Cerebellar cortex (tissue), 1 donor: ENCODE measurements at regions not wholly inside any gene's neighbourhood (a gene's known extent, or its start where the extent isn't known, plus 50 kb on each side); places are given as distances from the start of the nearest gene placed in this dataset.

ENCODE experiments used
- DNase-seq: peaks from one replicate; pipeline ENCODE4 v3.0.0-alpha.2; 2015; ENCODE audit warnings: low spot score

GRCh38 chr2:155157065-155157464 lies 458.6 kb downstream of the KCNJ3 start:
- no peak for DNase-seq

GRCh38 chr2:155151945-155152344 lies 453.4 kb downstream of the KCNJ3 start:
- no peak for DNase-seq

DNA sequence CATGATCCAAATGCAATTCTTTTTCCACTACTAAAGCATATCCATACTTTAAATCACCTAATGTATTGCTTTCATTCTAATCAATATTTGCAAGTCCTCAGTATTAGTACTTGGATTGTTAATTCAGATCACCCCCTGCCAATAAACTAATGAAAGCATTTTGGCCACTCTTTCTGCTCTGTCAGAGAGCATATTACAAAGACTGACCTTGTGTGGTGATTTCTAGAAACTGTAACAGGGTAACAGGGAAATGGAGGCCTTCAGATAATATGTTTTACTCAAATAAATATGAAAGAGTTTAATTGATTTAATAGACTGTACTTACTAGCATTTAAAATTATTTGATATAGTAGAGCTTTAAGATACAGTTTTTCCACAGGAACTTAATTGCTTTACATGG lies 453.0 kb downstream of the KCNJ3 start:
- DNase-seq, result no peak

GRCh38 chr2:155145758-155146229 lies 447.3 kb downstream of the KCNJ3 start:
- DNase-seq, result peak; percentile 79

DNA sequence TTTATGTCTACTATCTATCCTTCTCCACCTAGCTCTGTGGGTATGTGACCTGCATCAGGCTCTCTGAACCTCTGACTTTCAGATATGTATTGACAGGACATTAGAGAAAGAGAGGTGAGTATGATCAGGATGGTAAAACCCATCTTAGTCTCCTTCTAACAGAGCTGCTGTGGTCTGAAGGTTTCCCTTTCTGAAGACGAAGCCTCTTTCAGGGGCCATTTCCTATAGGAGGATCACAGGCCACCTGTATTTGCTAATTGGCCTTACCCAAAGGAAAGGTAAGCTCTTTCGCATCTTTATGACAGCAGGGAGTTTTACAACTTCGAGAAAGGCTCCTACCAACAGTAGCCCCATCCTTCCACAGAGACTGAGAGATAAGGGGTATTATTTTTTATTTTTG lies 442.9 kb downstream of the KCNJ3 start:
- no peak for DNase-seq

- no peak for DNase-seq
These were observed 427.2 kb downstream of the KCNJ3 start for GRCh38 chr2:155125585-155126230.

GRCh38 chr2:155115846-155116245 lies 417.4 kb downstream of the KCNJ3 start:
- no peak for DNase-seq

- no peak for DNase-seq
These were observed 412.6 kb downstream of the KCNJ3 start for GRCh38 chr2:155111070-155111469.

DNA sequence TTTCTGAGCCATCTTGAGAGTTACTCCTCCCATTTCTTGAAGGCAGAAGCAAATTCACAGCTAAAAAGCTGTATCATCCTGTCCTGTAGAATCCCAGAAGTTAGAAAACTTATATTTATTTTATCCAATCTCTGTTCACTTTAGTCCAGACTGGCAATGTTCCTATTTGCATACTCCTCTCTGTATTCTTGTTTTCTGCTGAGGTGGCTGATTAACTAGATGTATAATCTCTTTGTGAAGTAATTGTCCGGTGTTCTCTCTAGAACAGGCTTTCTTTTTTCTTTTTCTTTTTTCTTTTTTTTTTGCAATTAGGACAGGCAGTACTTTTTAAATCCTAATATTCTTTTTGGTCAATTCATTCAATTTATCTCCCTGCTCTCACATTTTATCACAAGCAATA lies 411.0 kb downstream of the KCNJ3 start:
- DNase-seq, result no peak

DNA sequence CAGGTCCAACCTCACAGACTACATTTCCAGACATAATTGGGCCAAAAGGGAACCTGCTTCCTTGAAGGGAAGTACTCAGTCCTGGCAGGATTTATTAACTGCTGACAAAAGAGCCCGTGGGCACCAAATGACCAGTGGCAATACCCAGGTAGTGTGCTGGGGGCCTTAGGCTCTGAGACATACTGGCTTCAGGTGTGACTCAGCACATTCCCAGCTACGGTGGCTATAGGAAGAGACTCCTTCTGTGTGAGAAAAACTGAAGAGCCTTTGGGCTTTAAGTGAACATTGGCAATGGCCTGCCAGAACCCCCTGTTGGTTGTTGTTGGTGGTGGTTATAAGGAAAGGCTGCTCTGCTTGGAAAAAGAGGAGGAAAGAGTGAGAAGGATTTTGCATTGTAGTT lies 401.8 kb downstream of the KCNJ3 start:
- no peak for DNase-seq

- no peak for DNase-seq
These were observed 401.3 kb downstream of the KCNJ3 start for GRCh38 chr2:155099784-155100183.

GRCh38 chr2:155095613-155096012 lies 397.1 kb downstream of the KCNJ3 start:
- DNase-seq, result no peak

DNA sequence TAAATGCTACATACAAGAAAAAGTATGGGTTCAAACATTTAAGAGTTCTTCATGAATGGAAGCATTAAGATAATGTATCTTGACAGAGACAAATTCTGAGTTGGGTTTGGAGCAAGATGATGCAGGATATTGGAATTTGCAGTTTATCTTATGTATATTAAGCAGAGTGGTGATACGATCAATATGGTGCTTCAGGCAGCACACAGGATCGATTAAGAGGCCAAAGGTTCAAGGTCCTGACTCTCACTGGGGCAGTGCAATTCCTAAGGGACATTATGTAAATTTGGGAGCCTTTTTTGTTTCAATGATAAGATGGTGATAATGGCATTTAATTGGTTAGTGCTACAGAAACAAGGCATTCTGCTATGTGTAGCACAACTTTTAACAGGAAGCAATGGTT lies 381.9 kb downstream of the KCNJ3 start:
- no peak for DNase-seq

- DNase-seq, result peak; percentile 25
These were observed 372.0 kb downstream of the KCNJ3 start for GRCh38 chr2:155070489-155070888.

DNA sequence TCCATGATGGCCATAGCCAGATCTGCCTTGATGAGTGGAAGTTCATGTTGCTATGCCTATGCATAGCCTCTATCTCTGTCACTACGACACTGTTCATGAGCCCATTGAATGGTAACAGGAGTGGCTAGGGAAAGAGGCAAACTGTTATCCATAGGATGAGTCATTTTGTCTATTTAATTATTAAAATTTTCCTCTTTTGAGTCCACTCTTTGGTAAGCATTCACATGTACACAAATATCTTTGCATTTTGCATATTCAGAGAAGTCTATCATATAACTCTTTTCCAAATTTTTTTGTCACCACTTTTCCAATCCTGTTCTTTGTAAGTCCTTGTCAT lies 364.4 kb downstream of the KCNJ3 start:
- no peak for DNase-seq

DNA sequence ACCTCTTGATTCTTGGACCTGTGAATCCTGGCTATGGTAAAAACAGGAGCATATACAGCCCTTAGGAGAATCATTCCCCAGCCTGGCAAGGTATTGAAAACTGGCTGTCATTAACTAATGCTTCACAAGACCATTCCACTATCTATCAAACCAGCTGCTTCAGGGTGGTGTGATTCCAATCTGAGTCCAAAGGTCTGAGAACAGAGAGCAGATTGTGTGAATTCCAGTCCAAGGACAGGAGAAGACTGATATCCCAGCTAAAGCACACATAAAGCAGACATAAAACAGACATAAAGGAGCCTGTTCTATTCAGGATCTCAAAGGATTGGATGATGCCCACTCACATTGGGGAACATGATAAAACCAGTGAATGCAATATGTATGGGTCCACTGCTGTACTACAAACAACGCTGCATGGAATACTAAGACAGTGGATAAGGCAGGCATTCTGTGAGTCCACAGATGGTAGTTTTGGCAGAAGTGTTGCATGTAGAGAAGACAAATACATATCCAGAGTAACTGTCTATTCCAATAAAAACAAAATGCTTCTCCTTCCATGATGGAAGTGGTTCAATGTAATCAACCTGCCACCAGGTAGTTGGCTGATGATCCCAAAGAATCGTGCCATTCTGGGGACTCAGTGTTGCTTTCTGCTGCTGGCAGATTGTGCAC lies 363.9 kb downstream of the KCNJ3 start:
- peak; percentile 93 for DNase-seq

DNA sequence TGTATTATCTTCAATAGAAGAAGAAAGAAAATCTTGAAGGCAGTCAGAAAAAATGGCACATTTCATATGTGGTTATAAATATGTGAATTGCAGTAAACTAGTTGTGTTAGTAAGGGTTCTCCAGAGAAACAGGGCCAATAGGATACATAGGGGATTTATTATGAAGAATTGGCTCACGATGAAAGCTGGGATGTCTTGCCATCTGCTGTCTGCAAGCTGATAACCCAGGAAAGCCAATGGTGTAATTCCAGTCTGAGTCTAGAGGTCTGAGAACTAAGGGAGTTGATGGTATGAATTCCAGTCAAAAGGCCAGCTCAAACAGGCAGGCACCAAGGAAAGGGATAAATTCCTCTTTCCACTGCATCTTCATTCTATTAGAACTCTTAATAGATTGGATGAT lies 362.4 kb downstream of the KCNJ3 start:
- DNase-seq, result peak; percentile 94

- DNase-seq, result no peak
These were observed 356.2 kb downstream of the KCNJ3 start for GRCh38 chr2:155054712-155055111.

- no peak for DNase-seq
These were observed 344.6 kb downstream of the KCNJ3 start for GRCh38 chr2:155043097-155043496.

DNA sequence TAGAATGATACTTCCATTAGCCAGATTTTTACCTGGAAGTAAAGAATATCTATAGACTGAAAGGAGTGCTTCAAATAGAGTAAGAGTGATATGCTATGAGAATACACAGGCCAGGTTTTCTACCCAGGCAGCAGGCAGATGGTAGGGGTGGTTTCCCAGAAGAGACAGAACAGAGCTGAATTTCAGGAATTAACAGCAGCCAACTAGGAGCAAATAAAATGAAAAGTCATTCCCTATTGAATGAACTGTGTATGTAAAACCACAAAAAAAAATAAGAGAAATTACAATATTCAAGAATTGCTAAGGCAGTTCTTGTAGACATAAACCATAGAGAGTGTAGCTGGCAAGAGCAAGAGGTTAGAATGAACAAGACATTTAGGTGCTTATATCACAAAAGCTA lies 336.8 kb downstream of the KCNJ3 start:
- DNase-seq, result peak; percentile 69

DNA sequence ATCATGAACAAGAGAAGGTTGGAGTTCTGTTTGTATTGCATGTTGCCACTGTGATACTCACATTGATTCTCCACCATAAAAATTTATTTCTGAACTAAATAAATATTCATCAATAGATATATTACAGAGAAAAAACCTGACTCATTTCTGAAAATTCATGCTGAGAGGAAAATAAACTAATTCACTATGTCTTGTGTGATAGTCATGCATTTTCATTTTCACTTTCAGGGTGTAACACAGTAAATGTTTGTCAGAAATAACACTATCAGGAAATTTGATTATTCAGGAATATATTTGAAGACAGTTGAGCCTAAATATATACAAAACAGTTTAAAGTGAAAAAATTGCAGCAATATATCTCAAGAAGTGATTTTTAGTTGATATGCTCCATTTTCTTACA lies 335.2 kb downstream of the KCNJ3 start:
- no peak for DNase-seq

DNA sequence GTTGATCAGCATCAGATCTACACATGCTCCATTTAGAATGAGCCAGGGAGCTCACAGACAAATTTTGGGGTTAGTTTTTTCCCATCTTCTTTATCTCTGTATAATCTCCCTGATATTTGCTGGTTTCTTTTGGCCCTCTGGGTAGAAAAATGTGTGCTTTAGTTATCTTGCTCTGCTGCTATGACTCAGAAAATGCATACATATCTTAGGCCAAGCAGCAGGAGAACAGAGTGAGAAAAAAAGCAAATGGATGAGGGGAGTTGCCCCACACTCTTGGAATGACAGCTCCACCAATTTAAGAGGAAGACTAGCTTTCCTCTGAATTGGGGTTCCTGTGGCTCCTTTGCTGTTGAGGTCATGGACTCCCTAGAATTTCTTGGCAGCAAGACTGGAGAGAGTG lies 331.8 kb downstream of the KCNJ3 start:
- no peak for DNase-seq

DNA sequence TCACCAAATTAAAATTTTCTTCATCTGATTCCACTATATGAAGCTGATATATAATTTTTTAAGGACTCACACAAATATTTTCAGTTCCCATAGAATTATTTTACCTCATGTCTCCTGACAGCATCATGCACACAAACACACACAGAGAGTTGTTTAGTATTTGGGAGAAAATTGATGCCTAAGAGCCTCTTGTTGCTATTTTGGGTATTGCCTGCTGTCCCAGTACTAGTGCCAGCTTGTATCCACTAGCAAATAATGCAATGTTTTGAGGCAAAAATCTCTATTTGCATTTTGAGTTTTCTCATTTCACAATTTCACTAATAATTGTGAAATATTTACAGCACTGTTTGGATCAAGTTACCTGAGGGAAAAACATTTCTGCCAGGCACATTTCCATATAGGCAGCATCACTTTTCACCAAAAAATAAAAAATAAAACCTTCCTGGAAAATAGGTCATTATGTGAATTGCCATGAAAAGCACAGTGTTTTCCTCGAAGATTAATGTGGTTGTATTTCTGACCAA lies 328.2 kb downstream of the KCNJ3 start:
- DNase-seq, result peak; percentile 94

- DNase-seq, result peak; percentile 33
These were observed 325.2 kb downstream of the KCNJ3 start for GRCh38 chr2:155023674-155024073.
